GM19035 (cell line): ENCODE measurements at regions not wholly inside any gene's neighbourhood (a gene's known extent, or its start where the extent isn't known, plus 50 kb on each side); places are given as distances from the start of the nearest gene placed in this dataset.
A peak's percentile ranks its signal among the peaks of the same experiment; 100 is the strongest.
"Not testable (repeated sequence)": the region's sequence is repeated elsewhere in the genome, so short reads cannot be mapped to it uniquely, and the experiment has no call there.

Source experiments
- ATAC-seq: cut with Tn5 transposase; IDR thresholded peaks from one replicate; pipeline ENCODE4 v1.9.1; 2021; ENCODE audit not compliant: unreplicated experiment

DNA sequence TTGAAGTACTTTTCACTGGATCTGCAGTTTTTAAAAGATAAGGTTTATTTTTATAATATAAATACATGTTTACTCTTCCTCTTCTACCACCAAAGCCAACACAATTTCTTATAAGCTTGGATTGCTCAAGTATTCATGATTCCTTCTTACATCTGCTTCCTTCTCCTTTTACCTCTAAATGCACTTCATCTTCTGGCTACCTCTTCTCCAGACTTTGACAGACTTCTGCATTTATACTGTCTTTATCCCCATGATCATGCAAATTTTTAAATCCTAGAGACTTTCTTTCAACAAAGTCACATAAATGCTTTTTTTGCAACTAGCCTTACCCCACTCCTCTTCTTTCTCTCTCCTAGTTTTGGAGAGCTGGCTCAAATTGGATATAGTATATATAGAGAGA, 142.9 kb downstream of the TFAP2B start:
- no peak for ATAC-seq

DNA sequence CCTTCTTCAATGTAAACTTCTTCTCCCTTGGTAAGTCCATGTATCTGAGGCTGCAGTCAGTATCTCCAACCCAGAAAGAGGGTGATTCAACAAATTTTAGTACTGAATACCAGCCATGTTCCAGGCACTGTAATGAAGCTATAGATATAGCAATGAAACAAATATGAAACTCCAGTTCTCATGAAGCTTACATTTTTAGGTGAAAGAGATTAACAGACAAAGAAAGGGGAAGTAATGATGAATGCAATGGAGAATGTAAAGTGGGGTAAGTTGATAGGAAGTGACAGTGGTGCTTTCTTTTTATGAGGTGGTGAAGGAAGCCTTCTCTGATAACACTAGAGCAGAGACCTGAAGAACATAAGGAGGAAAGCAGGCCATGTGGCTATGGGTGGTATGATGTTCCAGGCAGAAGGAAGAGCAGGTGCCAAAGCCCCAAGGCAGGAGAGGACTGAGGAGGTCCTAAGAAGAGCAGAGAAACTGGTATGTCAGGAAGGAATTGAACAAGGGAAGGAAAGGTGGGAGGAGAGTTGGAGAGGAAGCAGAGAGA, 143.6 kb downstream of the TFAP2B start:
- no peak for ATAC-seq

DNA sequence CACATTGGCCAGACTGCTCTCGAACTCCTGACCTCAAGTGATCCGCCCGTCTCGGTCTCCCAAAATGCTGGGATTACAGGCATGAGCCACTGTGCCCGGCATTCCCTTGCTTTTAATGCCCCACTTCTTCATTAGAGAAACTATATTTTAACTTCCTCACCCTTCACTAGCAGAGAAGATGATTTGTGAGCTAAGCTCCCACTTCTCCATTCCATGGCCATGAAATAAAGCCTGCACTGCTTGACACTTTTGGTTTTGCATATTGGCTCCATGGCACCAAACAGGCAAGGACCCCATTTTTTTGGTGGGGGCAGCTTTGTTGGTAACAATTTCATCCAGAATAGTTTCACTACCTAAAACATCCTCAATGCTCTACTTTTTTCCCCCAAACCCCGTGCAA, 145.3 kb downstream of the TFAP2B start:
- no peak for ATAC-seq

DNA sequence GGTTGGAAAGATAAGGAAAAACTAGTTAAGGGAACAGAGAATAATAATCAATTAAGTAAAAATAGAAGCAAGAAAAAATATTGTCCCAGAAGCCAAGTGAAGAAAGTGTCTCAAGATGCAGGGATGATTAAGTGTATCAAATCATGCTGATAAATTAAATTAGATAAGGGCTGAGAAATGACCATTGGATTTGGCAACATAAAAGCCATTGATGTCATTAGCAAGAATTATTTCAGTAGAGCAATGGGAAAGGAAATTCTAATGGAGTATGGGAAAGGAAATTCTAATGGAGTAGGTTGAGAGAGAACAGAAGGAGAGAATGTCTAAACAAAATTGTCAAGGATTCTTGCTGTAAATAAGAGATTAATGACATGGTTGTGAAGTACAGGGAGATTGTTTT, 146.8 kb downstream of the TFAP2B start:
- no peak for ATAC-seq

DNA sequence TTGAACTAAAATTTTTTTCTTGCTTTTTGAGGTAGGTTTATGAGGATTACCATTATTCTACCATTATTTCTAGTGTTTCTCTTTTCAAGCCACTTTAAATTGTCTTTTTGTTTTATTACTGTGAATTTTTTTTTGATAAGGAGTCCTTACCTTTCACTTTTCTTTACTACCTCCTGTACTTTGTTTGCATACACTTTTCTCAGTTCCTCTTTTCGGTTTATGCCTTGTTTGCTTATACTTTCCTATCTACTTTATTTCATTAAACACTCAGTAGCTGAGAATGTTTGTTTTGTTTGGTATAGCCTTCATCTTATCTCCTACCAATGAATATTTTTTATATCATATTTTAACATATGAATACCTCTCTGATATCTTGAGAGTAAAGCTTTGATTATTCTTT, 147.9 kb downstream of the TFAP2B start:
- peak; percentile 94 for ATAC-seq

DNA sequence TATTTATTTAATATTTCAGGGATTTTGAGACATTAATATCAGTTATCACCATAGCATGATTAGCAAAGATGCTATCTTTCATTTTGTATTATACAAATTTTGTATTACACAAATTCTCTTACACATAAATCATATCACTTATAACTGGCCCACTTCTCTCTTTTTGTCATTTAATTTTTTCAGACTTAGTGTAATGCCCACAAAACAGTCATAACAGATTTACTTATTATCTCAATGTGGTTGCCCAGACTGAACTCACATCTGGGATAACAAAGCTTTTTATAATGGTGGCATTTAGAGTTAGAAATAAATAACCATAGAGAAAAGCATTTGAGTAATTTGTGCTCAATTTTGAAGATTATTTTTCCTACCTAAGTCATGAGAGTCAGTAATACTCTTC, 148.3 kb downstream of the TFAP2B start:
- no peak for ATAC-seq

DNA sequence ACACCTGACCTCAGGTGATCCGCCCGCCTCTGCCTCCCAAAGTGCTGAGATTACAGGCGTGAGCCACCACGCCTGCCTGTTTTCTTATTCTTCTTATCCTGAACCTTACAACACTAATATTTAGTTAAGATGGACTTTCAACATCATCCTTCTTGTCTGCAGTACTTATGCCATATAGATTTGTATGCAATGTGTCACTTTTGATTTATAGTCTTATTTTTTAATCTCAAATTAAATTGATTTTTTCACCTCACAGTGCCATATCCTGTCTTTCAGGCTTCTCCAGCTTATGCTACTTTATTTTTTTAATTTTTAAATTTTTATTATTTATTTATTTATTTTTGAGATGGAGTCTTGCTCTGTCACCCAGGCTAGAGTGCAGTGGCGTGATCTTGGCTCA, 149.6 kb downstream of the TFAP2B start:
- not testable (repeated sequence) for ATAC-seq

DNA sequence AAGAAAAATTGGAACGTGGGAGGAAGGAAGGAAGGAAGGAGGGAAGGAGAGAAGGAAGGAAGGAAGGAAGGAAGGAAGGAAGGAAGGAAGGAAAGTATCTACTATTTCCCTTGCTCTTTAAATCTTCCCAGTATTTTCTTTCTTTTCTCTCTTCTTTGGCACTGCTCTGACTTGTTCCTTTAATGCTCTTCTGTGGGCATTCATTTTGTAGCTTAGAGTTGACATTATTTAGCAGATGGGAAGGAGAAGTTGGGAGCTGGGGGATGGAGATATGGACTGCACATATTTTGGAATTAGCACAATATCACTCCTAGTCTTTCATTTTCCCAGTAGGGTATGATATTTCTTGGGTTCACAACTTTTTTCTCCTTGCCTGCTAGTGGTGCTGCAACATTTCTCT, 152.2 kb downstream of the TFAP2B start:
- no peak for ATAC-seq

DNA sequence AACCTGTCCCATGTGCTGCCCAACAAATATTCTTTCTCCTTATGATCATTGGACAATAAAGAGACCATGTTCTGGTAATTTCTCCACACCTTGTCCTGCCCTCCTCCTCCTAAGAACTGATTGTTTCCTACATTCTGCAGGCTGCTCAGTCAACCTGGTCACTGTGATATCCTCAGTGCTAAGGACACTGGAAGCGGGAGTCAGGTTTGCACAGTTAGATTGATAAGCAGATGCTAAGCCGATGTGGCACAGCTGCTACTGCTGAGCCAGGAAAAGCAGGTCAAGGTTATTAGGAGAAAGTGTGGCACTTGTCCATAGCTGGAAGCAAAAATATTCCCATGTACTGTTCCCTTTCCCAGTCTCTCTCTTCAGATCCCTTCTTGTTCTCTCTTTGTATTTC, 154.8 kb downstream of the TFAP2B start:
- ATAC-seq, result no peak

DNA sequence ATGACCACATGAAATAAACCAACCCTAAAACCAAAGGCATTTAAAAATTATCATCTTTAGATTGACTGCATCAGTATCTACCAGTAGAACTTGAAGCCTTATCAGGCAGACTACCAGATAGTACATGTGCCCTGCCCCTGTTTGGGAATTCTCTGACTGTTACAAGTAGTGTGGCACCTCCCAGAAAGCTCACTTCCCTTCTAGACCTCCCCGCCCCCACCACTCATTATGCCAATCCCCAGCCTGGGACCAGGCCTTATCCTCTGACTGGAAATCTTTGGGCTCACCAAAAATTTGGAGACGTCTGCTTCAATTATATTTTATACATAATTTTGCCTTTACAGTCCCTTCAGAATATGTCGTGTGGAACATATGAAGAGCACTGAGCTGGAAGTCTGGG, 155.6 kb downstream of the TFAP2B start:
- ATAC-seq, result no peak

DNA sequence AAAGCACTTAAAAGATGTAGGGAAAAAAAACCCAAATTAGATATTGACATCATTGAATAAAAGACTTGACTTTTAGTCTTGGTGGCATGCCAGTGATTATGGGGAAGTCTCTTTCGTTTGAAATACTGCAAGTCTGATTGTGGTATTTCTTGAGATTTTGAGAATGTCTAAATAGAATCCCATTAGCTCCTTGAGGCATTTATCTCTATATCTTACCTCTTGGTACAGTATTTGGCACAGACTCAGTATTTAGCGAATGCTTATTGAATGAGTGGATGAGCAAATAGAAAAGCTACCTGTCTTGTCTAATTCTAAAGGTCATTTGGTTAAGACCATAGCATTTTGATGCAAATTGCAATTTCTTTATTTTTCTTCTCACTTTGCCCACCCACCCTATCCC, 156.5 kb downstream of the TFAP2B start:
- ATAC-seq, result no peak

DNA sequence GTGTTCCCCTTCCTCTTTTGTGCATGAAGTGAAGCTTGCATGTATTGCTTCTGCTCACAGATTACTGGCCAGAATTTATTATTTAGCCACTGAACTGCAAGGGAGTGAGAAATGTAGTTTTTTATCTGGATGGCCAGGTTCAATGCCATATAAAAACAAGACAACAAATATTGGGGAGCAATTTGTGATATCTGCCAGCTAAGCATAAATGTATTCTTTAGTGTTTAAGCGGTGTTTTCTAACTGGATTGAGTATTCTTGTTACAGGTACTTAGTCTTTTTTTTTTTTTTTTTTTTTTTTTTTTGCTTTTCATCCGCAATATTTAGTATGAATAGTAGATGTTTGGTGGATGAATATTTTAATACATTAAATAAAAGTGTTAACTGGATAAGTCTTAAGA, 158.2 kb downstream of the TFAP2B start:
- no peak for ATAC-seq

DNA sequence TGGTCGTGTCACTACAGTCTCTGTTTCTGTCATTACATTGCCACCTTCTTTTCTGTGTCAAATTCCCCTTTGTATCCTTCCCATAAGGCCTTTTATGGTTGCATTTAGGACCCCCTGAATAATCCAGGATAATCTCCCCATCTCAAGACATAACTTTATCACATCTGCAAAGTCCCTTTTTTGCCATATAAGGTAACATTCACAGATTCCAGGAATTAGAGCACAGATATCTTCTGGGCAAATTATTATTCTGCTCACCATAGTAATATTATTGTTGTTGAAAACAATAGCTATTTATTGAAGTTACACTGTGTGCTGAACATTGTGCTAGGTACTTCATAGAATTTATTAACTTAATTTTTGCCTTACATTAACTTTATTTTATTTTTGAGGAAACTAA, 159.1 kb downstream of the TFAP2B start:
- no peak for ATAC-seq

DNA sequence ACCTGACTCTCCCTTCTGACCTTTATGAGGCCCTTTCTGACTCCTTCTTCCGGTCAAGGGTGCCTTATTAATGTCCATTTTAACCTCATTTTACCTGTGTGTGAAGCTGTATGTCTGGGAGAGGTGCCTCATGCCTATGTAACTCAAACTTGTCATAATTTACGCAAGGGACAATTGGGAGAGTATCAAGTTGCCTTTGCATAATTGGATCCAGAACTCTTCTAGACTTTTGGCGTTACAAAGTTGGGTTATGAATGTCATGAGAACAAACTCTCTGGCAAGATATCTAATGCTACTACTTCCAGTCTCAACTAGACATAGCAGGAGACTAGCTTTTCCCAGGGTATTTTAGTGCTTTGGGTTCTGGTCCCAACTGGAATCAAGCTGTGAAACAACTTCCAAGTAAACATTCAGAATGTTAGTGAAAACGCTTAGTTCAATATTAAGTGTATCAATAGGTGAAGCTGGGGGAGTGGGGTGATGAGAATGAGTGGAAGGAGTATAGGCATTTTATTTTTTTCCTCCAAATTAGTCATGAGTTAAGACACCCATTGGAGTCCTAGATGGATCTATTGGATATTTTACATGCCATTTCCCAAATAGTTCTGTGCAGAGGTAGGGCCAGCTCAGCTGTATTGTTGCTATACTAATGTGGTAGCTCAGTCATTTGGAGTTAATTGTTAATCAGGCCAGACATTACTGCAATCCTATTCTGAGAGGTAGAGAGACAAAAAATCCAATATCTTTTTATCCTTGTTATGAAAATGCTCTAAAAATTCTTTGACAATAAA, 159.9 kb downstream of the TFAP2B start:
- ATAC-seq, result no peak

DNA sequence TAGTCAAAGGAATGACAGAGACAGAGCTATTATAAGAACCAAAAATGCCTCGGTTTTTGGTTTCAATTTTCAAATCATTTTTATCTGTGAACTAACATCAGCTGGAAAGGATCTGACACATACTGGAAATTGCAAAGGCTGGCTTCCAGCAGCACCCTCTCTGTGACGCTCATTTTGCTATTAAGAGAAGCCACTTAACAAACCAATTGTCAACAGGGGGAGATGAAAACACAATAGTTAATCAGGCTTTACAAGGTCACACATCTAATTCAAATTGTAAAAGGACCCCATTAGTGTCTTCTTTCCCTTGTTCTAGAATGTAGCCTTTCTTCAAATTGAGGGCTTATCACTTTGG, 160.5 kb downstream of the TFAP2B start:
- no peak for ATAC-seq

DNA sequence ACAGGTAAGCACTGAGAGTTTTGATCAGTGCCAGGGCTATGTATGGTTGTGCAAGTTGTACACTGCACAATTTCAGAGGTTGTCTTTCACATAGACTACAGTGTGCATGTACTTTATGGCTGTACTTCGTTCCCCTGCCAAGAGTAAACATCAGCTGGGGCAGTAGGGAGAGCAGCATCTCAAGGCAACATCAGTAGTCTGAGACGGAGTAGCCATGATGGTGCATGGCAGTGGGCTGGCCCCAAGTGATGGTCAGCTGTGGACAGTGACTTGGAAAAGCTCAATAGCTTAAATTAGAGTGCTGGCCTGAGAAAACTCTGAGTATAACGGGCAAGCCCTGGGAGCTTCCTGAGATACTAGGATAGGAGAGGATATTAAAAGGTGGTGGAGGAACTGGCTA, 165.5 kb downstream of the TFAP2B start:
- ATAC-seq, result no peak

DNA sequence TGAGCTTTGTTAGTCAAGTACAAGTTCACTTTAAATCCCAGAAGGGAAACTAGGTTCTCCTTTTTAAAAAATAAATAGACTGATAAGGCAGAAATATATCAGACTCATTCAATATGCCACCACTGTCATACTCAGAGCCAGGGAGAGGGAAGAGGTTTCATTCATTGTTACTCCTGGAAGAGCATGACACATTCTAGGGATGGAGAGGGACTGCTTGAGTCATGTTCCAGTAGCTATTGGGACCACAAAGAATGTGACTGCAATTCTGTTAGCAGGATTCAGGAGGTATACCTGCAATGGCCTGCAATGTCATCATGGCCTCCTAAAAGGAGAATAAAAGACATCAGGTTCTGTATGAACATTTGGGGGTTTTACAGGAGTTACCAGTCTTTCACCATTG, 167.6 kb downstream of the TFAP2B start:
- no peak for ATAC-seq

DNA sequence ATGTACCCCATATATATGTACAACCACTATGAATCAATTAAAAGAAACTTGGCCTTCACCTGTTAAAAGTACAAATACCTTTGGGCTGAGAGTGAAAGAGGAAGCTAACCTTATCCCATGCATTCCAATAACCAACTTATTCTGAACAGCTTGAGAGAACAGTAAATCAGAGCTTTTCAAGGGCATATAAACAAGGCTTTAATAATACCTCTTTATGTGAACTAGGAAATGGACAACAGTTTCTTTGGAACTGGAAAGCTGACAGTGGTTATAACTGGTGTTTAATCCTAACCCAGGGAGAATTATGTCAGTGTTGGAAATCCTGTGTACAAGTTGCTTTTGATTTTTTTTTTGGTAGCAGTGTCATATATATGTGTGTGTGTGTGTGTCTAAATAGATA, 170.5 kb downstream of the TFAP2B start:
- no peak for ATAC-seq

DNA sequence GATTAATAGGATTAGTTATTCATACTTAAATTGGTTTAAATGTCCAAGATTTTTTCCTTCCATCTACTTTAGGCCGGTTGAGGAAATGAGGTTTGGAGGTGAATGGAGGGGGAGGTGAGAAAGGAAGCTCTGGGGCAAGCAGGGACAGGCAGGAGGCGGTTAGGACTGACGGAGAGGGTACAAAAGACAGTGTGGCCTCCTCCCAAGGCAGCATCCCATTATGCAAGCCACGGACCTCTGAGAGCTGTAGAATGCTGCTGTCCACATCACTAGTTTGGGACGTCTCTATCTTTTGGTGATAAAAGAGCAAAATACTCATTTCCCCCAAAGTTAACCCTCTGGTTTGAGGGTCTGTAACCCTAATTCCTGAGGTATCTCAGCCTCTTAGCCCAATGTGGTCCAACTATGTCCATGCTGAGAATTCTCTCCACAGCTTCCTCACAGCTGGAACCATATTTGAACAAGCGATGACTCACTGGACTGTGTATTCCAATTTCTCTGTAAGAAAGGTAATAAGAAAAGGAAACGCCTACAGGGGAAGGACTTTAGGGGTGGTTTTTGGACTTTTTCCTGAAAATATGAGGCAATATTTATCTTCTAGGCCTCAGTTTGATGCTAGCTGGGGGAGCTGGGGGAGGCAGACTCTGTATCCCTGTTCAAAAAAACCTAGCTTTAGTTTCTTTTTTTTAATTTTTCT, 172.2 kb downstream of the TFAP2B start:
- no peak for ATAC-seq

DNA sequence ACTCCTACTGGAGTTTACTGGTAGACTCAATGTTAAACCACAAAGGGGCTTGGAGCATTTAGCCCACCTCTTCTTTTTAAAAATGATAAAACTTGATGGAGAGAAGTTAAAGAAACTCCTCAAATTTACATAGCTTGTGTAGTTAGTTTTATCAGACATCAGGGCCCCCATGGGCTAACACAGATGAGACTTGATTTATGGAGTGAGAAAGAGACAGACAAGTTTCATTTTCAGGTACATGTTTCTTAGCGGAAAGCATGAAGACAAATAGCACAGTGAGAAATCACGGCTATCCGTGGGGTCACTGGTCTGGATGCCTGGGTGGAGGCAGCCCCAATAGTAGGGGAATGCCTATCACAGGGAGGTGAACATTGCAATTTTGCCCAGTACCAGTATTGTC, 173.6 kb downstream of the TFAP2B start:
- no peak for ATAC-seq

DNA sequence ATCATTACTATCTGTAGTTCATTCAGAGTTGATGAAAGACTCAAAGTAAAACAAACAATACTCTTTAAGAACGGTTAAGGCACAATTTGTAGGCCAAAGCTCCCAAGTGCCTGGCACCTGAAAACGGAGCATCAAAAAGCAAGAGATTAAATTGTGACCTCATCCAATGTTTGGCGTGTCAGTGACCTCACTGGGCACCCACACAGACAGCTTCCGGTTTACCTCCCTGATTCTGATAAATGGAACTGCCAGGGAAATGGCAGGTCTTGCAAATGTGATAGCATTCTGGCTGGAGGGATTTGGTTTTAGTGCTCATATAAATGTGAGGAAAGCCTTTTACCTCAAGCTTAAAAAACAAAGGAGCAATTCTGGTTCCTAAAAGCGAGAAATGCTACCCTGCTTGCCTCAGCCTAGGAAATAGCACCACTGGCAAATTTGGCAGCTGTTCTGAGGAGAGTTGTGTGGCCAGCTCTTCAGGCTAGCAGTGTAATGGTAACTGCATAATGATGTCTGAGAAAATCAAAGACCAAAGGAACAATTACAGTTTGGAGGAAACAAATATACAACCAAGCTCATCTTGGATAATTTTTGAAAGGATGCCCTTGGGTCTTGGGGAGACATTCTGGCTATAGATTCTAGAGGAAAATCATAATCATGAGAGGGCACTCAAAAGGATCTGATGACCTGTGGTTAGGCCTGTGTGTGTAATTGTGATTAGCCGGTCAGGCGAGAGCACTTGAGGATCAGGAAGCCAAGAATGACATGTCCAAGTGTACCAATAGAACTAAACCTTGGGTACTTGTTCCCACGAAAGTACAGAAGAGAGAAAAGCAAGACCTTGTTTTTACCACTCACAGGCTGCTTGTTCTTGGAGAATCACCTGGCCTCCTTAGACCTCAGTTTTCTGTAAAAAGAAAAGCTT, 174.3 kb downstream of the TFAP2B start:
- ATAC-seq, result no peak
